ENCODE measurements at regions not wholly inside any gene's neighbourhood (a gene's known extent, or its start where the extent isn't known, plus 50 kb on each side); places are given as distances from the start of the nearest gene placed in this dataset.

DNA sequence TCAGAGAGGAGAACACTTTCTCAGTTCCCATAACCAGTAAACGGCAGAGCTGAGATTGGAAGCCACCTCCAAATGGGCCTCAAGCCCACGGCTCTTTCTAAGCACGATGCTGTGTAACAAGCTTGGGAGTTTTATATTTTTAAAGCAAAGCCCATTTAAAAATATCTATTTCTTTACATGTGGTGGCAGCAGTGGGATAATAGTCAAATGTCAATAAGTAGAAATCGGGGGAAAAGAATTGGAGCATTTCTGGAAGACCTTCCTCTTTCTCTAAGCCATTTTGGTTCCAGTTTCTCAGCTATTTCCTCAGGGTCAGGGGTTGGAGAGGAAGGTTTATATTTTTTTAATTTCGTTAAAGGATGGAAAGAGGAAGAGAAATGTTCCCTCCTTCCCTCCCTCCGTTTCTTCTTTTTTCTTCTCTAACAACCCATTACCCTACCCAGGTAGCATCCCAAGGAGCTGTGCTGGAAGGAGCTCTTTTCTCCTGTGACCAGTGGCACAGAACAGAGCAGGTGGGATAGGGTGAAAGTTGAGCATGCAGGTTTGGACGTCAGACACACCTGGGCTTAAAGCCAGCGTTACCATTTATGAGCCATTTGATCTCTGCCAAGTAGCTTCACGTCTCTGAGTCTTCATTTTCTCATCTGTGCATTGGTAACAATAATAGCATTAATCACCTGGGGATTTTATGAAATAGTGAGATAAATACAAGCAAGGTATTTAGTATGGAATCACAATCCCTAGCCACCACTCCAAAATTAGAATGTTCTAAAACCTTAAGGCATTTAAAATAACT is 515.7 kb downstream of the RPS24 start:
- no peak for DNase-seq

DNA sequence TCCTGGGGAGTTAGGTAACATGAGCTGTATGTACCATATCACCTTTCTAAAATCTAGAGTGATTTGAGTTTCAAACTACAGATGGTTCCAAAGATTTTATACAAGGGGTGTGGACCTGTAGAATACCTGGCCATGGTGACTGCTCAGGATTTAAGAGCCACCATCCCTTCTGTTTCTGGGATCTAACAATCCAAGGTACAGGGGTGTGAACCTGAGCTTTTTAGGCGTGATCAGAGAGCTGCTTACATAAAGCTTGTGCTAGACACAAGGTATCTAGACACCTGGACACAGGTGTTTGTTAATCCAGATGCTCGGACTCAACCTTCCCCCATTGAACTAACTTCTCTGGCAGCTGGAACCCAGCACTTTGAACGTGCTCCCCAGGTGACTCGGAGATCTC is 516.4 kb downstream of the RPS24 start:
- DNase-seq: no peak

DNA sequence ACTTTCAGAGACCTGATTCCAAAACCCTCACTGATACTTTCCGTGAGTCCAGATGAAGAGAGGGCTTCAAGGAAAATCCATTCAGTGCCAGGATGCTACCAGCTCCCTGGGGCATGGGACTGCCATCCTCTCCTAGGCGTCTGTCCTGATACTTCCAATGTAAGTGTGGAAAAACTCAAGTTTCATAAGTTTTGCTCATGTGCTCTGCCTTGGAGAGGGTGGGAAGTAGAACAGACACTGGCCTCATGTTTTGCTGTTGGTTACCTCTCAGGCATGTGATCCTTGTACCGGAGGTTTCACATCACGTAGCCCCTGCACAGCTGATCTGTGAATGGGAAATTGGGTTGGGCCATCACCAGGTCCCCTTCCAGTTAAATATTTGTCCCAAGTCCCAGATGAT is 517.1 kb downstream of the RPS24 start:
- no peak for DNase-seq

DNA sequence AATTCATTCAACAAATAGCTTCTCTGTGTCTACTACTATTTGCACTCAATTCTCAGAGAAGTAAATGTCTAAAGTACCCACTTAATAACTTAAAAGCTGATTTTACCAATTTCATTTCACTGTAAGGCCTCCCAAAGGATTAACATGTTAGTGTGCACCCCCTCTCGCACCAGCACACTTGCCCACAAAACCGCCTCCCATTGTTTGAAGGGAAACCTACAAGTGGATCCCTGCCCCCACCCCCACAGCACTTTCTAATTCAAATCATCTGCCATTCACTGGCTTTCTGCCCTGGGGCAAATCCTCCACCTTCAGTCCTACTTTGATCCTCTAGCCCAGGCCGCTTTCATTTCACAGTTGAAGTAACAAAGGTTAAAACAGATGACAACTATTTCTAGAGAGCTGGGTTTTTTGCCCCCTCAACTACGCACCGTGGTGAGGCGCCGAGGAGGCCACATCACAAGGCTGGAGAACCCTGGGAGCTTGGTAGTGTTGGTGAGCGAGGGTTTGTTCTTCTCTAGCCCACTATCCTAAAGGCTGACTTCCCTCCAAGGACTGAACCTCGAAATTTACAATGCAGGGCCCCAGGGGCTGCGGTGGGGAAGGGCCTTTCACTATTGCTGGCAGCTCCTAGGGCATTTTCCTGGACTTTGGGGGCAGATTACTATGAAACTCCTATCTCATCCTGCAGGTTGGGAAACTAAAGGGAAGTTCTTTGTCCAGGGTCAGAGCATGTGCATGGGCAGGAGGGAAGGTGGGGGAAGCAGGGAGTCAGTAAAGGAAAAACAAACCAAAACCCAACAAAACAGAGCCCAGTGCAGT is 517.4 kb upstream of the ZMIZ1 start:
- no peak for DNase-seq

GRCh38 chr10:78552261-78552811 is 516.4 kb upstream of the ZMIZ1 start:
- peak; percentile 90 for DNase-seq

GRCh38 chr10:78553792-78554191 is 515.0 kb upstream of the ZMIZ1 start:
- no peak for DNase-seq

DNA sequence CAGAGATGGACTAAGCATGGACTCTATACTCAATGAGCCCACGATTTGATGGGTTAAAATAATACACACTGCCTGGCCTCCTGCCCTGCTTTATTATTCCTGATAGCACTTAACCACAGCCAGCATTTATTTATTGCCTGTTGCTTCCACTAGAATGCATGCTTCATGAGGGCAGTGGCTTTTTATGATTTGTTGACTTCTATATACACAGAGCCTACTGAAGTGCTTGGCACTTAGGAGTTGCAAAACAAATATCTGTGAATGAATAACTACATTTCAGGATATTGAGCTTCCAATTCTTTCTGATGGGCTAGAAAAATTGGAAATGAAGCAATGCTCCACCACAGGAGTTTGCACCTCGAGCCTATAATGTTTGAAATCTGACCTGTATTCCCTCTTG is 513.6 kb upstream of the ZMIZ1 start:
- DNase-seq: no peak

- DNase-seq: peak; percentile 2
These were observed 511.9 kb upstream of the ZMIZ1 start for GRCh38 chr10:78556705-78557432.

- DNase-seq: peak; percentile 4
These were observed 511.3 kb upstream of the ZMIZ1 start for GRCh38 chr10:78557433-78557925.

DNA sequence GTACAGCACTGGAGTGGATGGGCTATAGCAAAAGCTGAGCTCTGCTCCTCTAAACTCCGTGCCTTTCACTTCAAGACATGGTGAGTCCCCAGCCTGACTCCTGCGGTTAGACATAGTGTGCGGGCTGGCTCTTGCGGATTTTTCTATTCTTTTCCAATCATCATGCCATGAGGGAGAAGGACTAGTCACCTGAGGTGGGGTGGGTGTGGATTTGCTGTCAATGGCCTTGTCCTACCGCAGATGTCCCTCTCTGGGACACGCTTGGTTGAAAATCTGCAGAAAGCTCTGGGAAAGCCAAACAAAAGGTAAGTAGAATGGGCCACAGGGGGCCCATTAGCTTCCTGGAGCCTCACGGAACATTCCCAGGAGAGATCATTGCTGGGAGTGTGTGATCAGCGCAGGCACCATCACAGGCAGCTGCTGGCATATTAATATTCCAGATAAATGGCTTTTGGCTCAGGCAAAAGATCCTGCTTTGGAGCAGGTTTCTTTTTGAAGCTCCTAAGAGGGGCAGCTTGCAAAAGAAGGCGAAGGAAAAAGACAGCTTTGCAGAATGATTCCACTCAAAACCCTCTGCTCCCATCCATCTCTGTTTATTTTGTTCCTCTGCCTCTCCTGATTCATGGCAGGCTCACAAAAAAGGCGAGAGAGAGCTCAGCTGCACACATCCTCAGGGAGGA is 509.0 kb upstream of the ZMIZ1 start:
- peak; percentile 72 for DNase-seq

DNA sequence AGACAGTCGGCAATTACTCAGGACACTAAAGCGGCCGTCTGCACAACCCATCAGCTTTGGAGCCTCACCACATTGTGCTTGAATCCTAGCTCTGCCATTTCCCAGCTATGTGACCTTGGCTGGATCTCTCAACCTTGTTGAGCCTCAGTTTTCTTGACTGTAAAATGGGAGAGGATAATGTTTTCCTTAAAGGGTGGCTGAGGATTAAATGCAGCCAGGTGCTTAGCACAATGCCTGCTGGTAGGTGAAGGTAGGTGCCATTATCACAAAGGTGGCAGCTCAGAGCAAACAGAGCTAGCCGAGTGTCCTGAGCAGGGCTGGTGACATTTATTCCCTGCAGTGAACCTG is 508.5 kb upstream of the ZMIZ1 start:
- no peak for DNase-seq

- DNase-seq: peak; percentile 83
These were observed 505.5 kb upstream of the ZMIZ1 start for GRCh38 chr10:78563314-78563713.

DNA sequence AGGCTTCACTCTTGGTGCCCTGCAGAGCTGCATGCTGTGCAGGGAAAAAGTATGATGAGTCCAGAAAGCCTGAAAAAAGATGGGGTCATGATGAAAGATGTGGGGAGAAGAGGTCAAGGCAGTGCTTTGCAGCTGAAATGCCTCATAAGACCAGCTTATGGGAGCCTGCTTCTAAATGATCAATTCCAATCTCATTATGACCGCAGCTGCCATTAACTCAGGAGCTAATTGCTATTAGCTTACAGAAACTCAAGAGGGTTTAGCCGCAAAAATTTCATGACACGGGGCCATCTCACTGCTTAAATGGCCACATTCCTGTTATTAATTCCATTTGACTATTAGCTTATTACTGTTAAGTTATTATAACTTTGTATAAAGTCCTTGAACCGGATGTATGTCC is 502.9 kb upstream of the ZMIZ1 start:
- peak; percentile 1 for DNase-seq

- DNase-seq: peak; percentile 21
These were observed 502.3 kb upstream of the ZMIZ1 start for GRCh38 chr10:78566284-78567111.

GRCh38 chr10:78567680-78568455 is 500.9 kb upstream of the ZMIZ1 start:
- peak; percentile 6 for DNase-seq

- DNase-seq: peak; percentile 4
These were observed 500.1 kb upstream of the ZMIZ1 start for GRCh38 chr10:78568620-78569019.

DNA sequence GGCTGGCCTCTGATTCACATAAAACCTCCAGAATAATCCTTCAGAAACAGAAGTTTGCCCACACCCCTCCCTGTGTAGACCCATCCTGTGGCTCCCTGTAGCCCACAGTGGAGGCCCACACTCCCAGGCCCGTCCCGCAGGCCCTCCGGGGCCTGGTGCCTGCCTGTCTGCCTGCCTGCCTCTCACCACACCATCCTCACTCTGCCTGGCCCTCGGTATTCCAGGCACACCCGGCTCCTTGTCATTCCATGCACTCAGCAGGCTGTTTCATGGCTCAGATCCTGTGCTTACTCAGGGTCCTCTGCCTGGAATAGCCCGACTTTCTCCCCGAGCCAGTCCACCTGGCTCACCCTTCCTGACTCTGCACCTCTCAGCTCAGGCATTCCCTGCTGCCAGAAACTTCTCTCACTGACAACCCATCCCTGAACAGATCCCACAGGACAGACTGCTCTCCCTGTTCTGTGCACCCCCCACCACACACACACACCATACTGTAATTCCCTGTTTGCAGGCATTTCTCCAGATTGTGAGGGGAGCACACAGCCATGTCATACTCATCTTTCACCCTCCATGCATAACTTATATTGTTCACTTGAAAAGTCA is 498.0 kb upstream of the ZMIZ1 start:
- DNase-seq: peak; percentile 37

DNA sequence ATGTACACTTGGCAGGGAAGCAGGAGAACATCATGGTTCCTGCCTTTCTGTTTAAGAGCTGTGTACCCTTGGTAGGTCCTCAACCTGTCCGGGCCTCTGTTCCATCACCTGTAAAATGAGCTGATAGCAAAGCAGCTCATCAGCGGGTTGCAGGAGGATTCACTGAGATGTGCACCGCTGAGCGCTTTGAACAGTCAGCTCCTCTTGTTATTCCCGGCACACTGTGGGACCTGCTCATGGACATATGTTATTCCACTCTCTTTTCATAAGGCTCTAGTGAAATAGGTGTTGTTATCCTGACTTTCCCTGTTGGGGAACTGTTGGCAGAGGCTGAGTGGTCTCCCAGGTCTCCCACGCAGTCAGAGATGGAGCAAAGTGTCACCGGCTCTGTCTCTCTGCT is 497.5 kb upstream of the ZMIZ1 start:
- DNase-seq: no peak

DNA sequence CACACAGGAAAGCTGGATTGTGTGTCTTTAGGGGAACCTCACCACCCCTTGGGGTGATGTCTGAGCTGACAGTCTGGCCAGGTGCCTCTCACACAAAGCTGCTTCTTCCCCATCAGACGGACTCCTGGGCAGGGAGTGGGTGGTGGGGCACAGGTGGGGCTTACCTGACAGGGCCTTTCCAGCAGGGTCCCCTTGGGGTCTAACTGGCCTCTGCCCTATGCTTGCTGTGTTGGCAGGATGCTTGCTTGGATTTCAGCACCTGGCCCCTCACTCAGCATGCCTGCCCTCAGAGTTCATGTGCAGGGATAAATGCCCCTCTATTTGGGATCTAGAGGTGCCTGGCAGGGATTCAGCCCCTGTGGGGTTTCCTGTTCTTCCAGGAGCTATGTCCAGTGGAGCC is 496.9 kb upstream of the ZMIZ1 start:
- peak; percentile 13 for DNase-seq

- peak; percentile 18 for DNase-seq
These were observed 496.2 kb upstream of the ZMIZ1 start for GRCh38 chr10:78572565-78572964.

Measured in right hindlimb (tissue), 1 donor.